ENCODE measurements at regions not wholly inside any gene's neighbourhood (a gene's known extent, or its start where the extent isn't known, plus 50 kb on each side); places are given as distances from the start of the nearest gene placed in this dataset.

GRCh38 chr1:87629673-87630072 lies 301.0 kb downstream of the LMO4 start:
- Mint-ChIP-seq H3K36me3 (no peaks in the 10 kb centered on the region), H3K27ac (no peak overlapping the region), H3K9me3 (peaks cover 0 to 8% (median 0%) of the 10 kb centered on the region in 8 donors), H3K27me3 (peaks cover 0 to 1% of the 10 kb centered on the region in 2 donors), H3K4me1 (no peaks in the 10 kb centered on the region), H3K4me3 (no peak overlapping the region)
- DNase-seq, result no peak
- CTCF ChIA-PET (ENCODE audit: partially characterized antibody), result no interaction called here
- Histone ChIP-seq H3K4me1 (ENCODE audit: insufficient read depth, low read length) (no peaks in the 10 kb centered on the region), H3K27ac (ENCODE audit: low read depth, low read length) (no peak overlapping the region), H3K4me3 (ENCODE audit: low read length in 2 of 2) (no peak overlapping the region), H3K27me3 (ENCODE audit: insufficient read depth, low read length) (no peaks in the 10 kb centered on the region), H3K36me3 (ENCODE audit: insufficient read depth, low read length) (no peaks in the 10 kb centered on the region), H3K9me3 (ENCODE audit: control insufficient read depth in 1 of 2, low read length in 2 of 2) (no peaks in the 10 kb centered on the region)
- POLR2A ChIA-PET (ENCODE audit: partially characterized antibody), result no interaction called here
- intact Hi-C loops (cut with micrococcal nuclease), result no loop called here

GRCh38 chr1:87632232-87632631 lies 303.6 kb downstream of the LMO4 start:
- ChIA-PET CTCF (ENCODE audit: partially characterized antibody) (no interaction called here), POLR2A (ENCODE audit: partially characterized antibody) (no interaction called here)
- Mint-ChIP-seq H3K4me1 (no peaks in the 10 kb centered on the region), H3K36me3 (no peaks in the 10 kb centered on the region), H3K4me3 (no peak overlapping the region), H3K27me3 (peaks cover 0 to 1% of the 10 kb centered on the region in 2 donors), H3K9me3 (peaks cover 0 to 8% (median 0%) of the 10 kb centered on the region in 8 donors), H3K27ac (no peak overlapping the region)
- H3K36me3 ChIP-seq (ENCODE audit: insufficient read depth, low read length), result no peaks in the 10 kb centered on the region
- no peaks in the 10 kb centered on the region for H3K9me3 ChIP-seq (ENCODE audit: control insufficient read depth in 1 of 2, low read length in 2 of 2)
- no peak overlapping the region for H3K4me3 ChIP-seq (ENCODE audit: low read length in 2 of 2)
- intact Hi-C loops (cut with micrococcal nuclease), result no loop called here
- H3K27ac ChIP-seq (ENCODE audit: low read depth, low read length), result no peak overlapping the region
- no peaks in the 10 kb centered on the region for H3K4me1 ChIP-seq (ENCODE audit: insufficient read depth, low read length)
- no peaks in the 10 kb centered on the region for H3K27me3 ChIP-seq (ENCODE audit: insufficient read depth, low read length)
- no peak for DNase-seq

DNA sequence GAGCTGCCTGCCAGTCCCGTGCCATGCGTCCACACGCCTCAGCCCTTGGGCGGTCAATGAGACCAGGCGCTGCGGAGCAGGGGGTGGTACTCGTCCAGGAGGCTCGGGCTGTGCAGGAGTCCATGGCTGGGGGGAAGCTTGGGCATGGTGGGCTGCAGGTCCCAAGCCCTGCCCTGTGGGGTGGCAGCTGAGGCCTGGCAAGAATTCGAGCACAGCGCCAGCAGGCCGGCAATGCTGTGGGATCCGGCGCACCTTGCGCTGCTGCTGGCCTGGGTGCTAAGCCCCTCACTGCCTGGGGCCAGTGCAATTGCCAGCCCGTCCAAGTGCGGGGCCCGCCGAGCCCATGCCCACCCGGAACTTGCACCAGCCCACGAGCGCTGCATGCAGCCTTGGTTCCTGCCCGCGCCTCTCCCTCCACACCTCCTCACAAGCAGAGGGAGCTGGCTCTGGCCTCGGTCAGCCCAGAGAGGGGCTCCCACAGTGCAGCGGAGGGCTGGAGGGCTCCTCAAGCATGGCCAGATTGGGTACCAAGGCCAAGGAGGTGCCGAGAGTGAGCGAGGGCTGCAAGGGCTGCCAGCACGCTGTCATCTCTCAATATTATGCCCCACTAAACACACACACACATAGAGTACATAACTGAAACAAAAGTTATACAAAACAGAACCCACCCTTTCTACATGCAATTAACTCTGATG lies 307.7 kb downstream of the LMO4 start:
- no peak overlapping the region for H3K4me3 Mint-ChIP-seq
- H3K27me3 ChIP-seq (ENCODE audit: insufficient read depth, low read length), result no peaks in the 10 kb centered on the region
- ChIA-PET POLR2A (ENCODE audit: partially characterized antibody) (no interaction called here), CTCF (ENCODE audit: partially characterized antibody) (no interaction called here)
- H3K36me3 Mint-ChIP-seq, result no peaks in the 10 kb centered on the region
- H3K4me1 Mint-ChIP-seq, result no peaks in the 10 kb centered on the region
- no peaks in the 10 kb centered on the region for H3K4me1 ChIP-seq (ENCODE audit: insufficient read depth, low read length)
- H3K36me3 ChIP-seq (ENCODE audit: insufficient read depth, low read length), result no peaks in the 10 kb centered on the region
- peaks cover 1 to 8% of the 10 kb centered on the region in 2 donors for H3K27me3 Mint-ChIP-seq
- H3K27ac ChIP-seq (ENCODE audit: low read depth, low read length), result no peak overlapping the region
- peaks cover 0 to 8% (median 0%) of the 10 kb centered on the region in 8 donors for H3K9me3 Mint-ChIP-seq
- DNase-seq, result no peak
- H3K4me3 ChIP-seq (ENCODE audit: low read length in 2 of 2), result no peak overlapping the region
- H3K9me3 ChIP-seq (ENCODE audit: control insufficient read depth in 1 of 2, low read length in 2 of 2), result no peaks in the 10 kb centered on the region
- H3K27ac Mint-ChIP-seq, result no peak overlapping the region
- intact Hi-C loops (cut with micrococcal nuclease), result no loop called here

- H3K27ac ChIP-seq (ENCODE audit: low read depth, low read length), result no peak overlapping the region
- no peaks in the 10 kb centered on the region for H3K27me3 ChIP-seq (ENCODE audit: insufficient read depth, low read length)
- no peaks in the 10 kb centered on the region for H3K4me1 ChIP-seq (ENCODE audit: insufficient read depth, low read length)
- Mint-ChIP-seq H3K9me3 (peaks cover 0 to 3% (median 0%) of the 10 kb centered on the region in 8 donors), H3K27ac (no peak overlapping the region), H3K27me3 (peaks cover 0 to 8% of the 10 kb centered on the region in 2 donors), H3K36me3 (no peaks in the 10 kb centered on the region), H3K4me3 (no peak overlapping the region), H3K4me1 (no peaks in the 10 kb centered on the region)
- ChIA-PET POLR2A (ENCODE audit: partially characterized antibody) (no interaction called here), CTCF (ENCODE audit: partially characterized antibody) (no interaction called here)
- DNase-seq, result no peak
- intact Hi-C loops (cut with micrococcal nuclease), result no loop called here
- no peaks in the 10 kb centered on the region for H3K36me3 ChIP-seq (ENCODE audit: insufficient read depth, low read length)
- no peaks in the 10 kb centered on the region for H3K9me3 ChIP-seq (ENCODE audit: control insufficient read depth in 1 of 2, low read length in 2 of 2)
- no peak overlapping the region for H3K4me3 ChIP-seq (ENCODE audit: low read length in 2 of 2)
Measured at GRCh38 chr1:87638636-87639035, 310.0 kb downstream of the LMO4 start.

GRCh38 chr1:87641996-87642395 lies 313.3 kb downstream of the LMO4 start:
- POLR2A ChIA-PET (ENCODE audit: partially characterized antibody), result interaction anchor here (1.0 kb wide), 1 partner anchor 14 kb away, joined by 3 read pairs; no protein-coding TSS in a partner anchor
- Histone ChIP-seq H3K27me3 (ENCODE audit: insufficient read depth, low read length) (no peaks in the 10 kb centered on the region), H3K9me3 (ENCODE audit: control insufficient read depth in 1 of 2, low read length in 2 of 2) (no peaks in the 10 kb centered on the region), H3K4me3 (ENCODE audit: low read length in 2 of 2) (no peak overlapping the region), H3K36me3 (ENCODE audit: insufficient read depth, low read length) (no peaks in the 10 kb centered on the region), H3K4me1 (ENCODE audit: insufficient read depth, low read length) (no peaks in the 10 kb centered on the region), H3K27ac (ENCODE audit: low read depth, low read length) (no peak overlapping the region)
- intact Hi-C loops (cut with micrococcal nuclease), result no loop called here
- Mint-ChIP-seq H3K4me3 (no peak overlapping the region), H3K27me3 (peaks cover 0 to 8% of the 10 kb centered on the region in 2 donors), H3K9me3 (peaks cover 0 to 2% (median 0%) of the 10 kb centered on the region in 8 donors), H3K36me3 (no peaks in the 10 kb centered on the region), H3K4me1 (no peaks in the 10 kb centered on the region), H3K27ac (no peak overlapping the region)
- DNase-seq, result no peak
- CTCF ChIA-PET (ENCODE audit: partially characterized antibody), result no interaction called here

DNA sequence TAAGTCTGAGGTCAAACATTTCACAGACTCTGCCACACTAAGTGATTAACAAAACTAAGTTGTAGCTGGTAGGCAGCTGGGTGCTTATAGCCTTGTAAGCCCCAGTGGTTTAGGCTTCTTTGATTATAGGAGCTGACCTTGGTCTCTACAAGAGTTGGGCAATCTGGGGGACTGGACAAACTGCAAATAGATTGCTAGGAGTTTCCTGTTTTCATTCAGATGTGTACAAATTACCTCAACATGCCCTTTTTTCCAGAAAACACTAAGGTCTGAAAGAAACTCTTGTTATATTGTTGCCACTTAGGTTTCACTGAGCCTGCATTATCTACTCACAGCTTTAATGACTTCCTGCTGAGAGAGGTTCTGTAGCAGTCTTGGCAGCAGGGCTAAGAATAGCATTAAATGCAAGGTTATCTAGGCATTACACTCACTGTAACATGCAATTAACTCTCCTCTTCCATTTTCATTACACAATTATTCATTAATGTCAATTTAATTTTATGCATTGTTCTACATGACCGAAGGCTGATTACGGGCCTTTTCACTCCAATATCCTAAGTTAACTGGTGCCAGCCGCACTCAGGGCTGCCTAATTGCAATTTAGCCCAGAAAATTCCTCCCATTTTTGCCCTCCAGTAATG lies 314.0 kb downstream of the LMO4 start:
- Mint-ChIP-seq H3K27me3 (peaks cover 0 to 8% of the 10 kb centered on the region in 2 donors), H3K9me3 (peaks cover 0 to 2% (median 0%) of the 10 kb centered on the region in 8 donors), H3K4me3 (no peak overlapping the region), H3K27ac (no peak overlapping the region), H3K4me1 (no peaks in the 10 kb centered on the region), H3K36me3 (no peaks in the 10 kb centered on the region)
- Histone ChIP-seq H3K27me3 (ENCODE audit: insufficient read depth, low read length) (no peaks in the 10 kb centered on the region), H3K4me1 (ENCODE audit: insufficient read depth, low read length) (no peaks in the 10 kb centered on the region), H3K36me3 (ENCODE audit: insufficient read depth, low read length) (no peaks in the 10 kb centered on the region), H3K27ac (ENCODE audit: low read depth, low read length) (no peak overlapping the region), H3K4me3 (ENCODE audit: low read length in 2 of 2) (no peak overlapping the region), H3K9me3 (ENCODE audit: control insufficient read depth in 1 of 2, low read length in 2 of 2) (no peaks in the 10 kb centered on the region)
- ChIA-PET POLR2A (ENCODE audit: partially characterized antibody) (no interaction called here), CTCF (ENCODE audit: partially characterized antibody) (no interaction called here)
- intact Hi-C loops (cut with micrococcal nuclease), result no loop called here
- no peak for DNase-seq

DNA sequence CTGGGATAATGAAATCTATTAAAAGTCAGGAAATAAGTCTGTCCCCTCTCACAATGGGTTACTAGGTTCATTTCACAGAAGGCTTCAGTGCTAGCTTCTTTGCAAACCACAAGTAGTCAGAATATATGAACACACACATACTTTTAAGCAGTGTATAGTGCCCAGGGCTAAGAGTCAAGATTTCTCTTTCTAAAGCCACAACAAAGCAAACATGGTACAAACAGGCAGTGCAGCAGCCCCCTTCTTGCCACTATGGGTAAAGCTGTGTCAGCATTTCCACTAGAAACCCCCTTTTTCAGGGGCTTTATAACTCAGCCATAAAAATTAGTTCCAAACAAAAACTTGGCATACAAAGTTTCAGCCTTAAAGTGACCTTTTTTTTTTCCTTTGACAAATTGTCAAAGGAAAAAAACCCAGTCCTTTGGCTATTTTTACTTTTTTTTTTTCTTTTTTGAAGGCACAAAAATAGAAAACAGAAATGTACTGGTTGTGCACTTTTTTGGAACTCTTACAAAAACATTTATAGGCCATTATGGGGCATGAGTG lies 315.4 kb downstream of the LMO4 start:
- no peak for DNase-seq
- no peaks in the 10 kb centered on the region for H3K4me1 Mint-ChIP-seq
- peaks cover 0 to 2% (median 0%) of the 10 kb centered on the region in 8 donors for H3K9me3 Mint-ChIP-seq
- H3K4me3 ChIP-seq (ENCODE audit: low read length in 2 of 2), result no peak overlapping the region
- no peak overlapping the region for H3K27ac ChIP-seq (ENCODE audit: low read depth, low read length)
- POLR2A ChIA-PET (ENCODE audit: partially characterized antibody), result no interaction called here
- H3K36me3 Mint-ChIP-seq, result no peaks in the 10 kb centered on the region
- intact Hi-C loops (cut with micrococcal nuclease), result no loop called here
- H3K9me3 ChIP-seq (ENCODE audit: control insufficient read depth in 1 of 2, low read length in 2 of 2), result no peaks in the 10 kb centered on the region
- peaks cover 0 to 4% of the 10 kb centered on the region in 2 donors for H3K27me3 Mint-ChIP-seq
- CTCF ChIA-PET (ENCODE audit: partially characterized antibody), result no interaction called here
- H3K27ac Mint-ChIP-seq, result no peak overlapping the region
- no peaks in the 10 kb centered on the region for H3K36me3 ChIP-seq (ENCODE audit: insufficient read depth, low read length)
- no peak overlapping the region for H3K4me3 Mint-ChIP-seq
- no peaks in the 10 kb centered on the region for H3K27me3 ChIP-seq (ENCODE audit: insufficient read depth, low read length)
- H3K4me1 ChIP-seq (ENCODE audit: insufficient read depth, low read length), result no peaks in the 10 kb centered on the region

All from CD4-positive, alpha-beta memory T cell (primary cell).